Liver (tissue), 3 donors: ENCODE measurements at regions not wholly inside any gene's neighbourhood (a gene's known extent, or its start where the extent isn't known, plus 50 kb on each side); places are given as distances from the start of the nearest gene placed in this dataset.

Source experiments
- EGR1 ChIP-seq, 2 donors: IDR thresholded peaks; 2 replicates each; pipeline ENCODE4 v1.6.1; 2016 to 2018; ENCODE audit warnings: antibody characterized with exemption in 2 of 2, low read depth in 2 of 2
- GABPA ChIP-seq, 2 donors: IDR thresholded peaks in 1 of 2; conservative IDR thresholded peaks in 1 of 2; 2 replicates each; pipeline ENCODE4 v1.6.1; 2016; ENCODE audit warnings: antibody characterized with exemption in 2 of 2, mild to moderate bottlenecking in 1 of 2, moderate library complexity in 1 of 2
- HNF4G ChIP-seq: IDR thresholded peaks from 2 replicates; pipeline ENCODE4 v1.6.1; 2016; ENCODE audit warnings: antibody characterized with exemption
- JUND ChIP-seq, 2 donors: IDR thresholded peaks; 2 replicates each; pipeline ENCODE4 v1.6.1; 2016; ENCODE audit warnings: antibody characterized with exemption in 2 of 2
- NR2F2 ChIP-seq: IDR thresholded peaks from 2 replicates; pipeline ENCODE4 v1.6.1; 2016; ENCODE audit warnings: antibody characterized with exemption
- RAD21 ChIP-seq, 2 donors: IDR thresholded peaks; 2 replicates each; pipeline ENCODE4 v1.6.1; 2016; ENCODE audit warnings: antibody characterized with exemption in 2 of 2, mild to moderate bottlenecking in 2 of 2
- RXRA ChIP-seq, 2 donors: IDR thresholded peaks; 2 replicates each; pipeline ENCODE4 v1.6.1; 2017 to 2018; ENCODE audit warnings: antibody characterized with exemption in 2 of 2, mild to moderate bottlenecking in 1 of 2
- TF ChIP-seq, protein P1 (sequence below): IDR thresholded peaks from 2 replicates; pipeline ENCODE4 v1.6.1; 2016; ENCODE audit warnings: antibody characterized with exemption
- TF ChIP-seq, protein P2 (sequence below): IDR thresholded peaks from 2 replicates; pipeline ENCODE4 v1.6.1; 2016; ENCODE audit warnings: antibody characterized with exemption
- TF ChIP-seq, protein P3 (sequence below): IDR thresholded peaks from 2 replicates; pipeline ENCODE4 v1.6.1; 2016; ENCODE audit warnings: antibody characterized with exemption
- TF ChIP-seq, protein P4 (sequence below): fragments of 150-350 bp; IDR thresholded peaks from 2 replicates; pipeline ENCODE4 v1.5.1; 2017; ENCODE audit warnings: improper control_type of control experiment, low read depth, low read length; ENCODE audit not compliant: missing input control
- TF ChIP-seq, protein P5 (sequence below): IDR thresholded peaks from 2 replicates; pipeline ENCODE4 v1.6.1; 2016; ENCODE audit warnings: antibody characterized with exemption, mild to moderate bottlenecking
- donor health status: healthy.
- donor health status: healthy.

DNA sequence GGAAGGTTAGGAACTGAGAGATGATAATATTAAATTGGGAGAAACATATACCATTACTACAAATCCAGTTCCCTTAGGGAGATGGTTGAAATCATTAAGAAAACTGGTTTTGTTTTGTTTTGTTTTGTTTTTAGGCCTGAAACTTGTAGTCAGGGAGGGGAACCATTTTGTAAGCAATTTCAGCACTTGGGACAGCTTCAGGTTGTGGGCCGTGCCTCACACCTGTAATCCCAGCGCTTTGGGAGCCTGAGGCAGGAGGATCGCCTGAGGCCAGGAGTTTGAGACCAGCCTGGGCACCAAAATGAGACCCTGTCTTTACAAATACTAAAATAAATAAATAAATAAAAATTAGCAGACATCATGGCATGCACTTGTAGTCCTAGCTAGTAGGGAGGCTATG, 694.3 kb upstream of the NR5A2 start:
- TF ChIP-seq, protein P1, sequence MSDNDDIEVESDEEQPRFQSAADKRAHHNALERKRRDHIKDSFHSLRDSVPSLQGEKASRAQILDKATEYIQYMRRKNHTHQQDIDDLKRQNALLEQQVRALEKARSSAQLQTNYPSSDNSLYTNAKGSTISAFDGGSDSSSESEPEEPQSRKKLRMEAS, result no peak
- TF ChIP-seq, protein P2, sequence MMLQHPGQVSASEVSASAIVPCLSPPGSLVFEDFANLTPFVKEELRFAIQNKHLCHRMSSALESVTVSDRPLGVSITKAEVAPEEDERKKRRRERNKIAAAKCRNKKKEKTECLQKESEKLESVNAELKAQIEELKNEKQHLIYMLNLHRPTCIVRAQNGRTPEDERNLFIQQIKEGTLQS, result no peak
- TF ChIP-seq, protein P3, sequence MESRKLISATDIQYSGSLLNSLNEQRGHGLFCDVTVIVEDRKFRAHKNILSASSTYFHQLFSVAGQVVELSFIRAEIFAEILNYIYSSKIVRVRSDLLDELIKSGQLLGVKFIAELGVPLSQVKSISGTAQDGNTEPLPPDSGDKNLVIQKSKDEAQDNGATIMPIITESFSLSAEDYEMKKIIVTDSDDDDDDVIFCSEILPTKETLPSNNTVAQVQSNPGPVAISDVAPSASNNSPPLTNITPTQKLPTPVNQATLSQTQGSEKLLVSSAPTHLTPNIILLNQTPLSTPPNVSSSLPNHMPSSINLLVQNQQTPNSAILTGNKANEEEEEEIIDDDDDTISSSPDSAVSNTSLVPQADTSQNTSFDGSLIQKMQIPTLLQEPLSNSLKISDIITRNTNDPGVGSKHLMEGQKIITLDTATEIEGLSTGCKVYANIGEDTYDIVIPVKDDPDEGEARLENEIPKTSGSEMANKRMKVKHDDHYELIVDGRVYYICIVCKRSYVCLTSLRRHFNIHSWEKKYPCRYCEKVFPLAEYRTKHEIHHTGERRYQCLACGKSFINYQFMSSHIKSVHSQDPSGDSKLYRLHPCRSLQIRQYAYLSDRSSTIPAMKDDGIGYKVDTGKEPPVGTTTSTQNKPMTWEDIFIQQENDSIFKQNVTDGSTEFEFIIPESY, result no peak
- TF ChIP-seq, protein P4, sequence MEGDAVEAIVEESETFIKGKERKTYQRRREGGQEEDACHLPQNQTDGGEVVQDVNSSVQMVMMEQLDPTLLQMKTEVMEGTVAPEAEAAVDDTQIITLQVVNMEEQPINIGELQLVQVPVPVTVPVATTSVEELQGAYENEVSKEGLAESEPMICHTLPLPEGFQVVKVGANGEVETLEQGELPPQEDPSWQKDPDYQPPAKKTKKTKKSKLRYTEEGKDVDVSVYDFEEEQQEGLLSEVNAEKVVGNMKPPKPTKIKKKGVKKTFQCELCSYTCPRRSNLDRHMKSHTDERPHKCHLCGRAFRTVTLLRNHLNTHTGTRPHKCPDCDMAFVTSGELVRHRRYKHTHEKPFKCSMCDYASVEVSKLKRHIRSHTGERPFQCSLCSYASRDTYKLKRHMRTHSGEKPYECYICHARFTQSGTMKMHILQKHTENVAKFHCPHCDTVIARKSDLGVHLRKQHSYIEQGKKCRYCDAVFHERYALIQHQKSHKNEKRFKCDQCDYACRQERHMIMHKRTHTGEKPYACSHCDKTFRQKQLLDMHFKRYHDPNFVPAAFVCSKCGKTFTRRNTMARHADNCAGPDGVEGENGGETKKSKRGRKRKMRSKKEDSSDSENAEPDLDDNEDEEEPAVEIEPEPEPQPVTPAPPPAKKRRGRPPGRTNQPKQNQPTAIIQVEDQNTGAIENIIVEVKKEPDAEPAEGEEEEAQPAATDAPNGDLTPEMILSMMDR, result no peak
- TF ChIP-seq RXRA (IDR thresholded peaks at IDR 0.05) (no peak), HNF4G (no peak), GABPA (IDR thresholded peaks at IDR 0.05 in 1 of 2, conservative IDR thresholded peaks at IDR 0.05 in 1 of 2) (no peak), RAD21 (IDR thresholded peaks at IDR 0.05) (no peak), EGR1 (IDR thresholded peaks at IDR 0.05; ENCODE audit: low read depth in 2 of 2) (no peak), JUND (IDR thresholded peaks at IDR 0.05) (no peak), NR2F2 (no peak)
- TF ChIP-seq, protein P5, sequence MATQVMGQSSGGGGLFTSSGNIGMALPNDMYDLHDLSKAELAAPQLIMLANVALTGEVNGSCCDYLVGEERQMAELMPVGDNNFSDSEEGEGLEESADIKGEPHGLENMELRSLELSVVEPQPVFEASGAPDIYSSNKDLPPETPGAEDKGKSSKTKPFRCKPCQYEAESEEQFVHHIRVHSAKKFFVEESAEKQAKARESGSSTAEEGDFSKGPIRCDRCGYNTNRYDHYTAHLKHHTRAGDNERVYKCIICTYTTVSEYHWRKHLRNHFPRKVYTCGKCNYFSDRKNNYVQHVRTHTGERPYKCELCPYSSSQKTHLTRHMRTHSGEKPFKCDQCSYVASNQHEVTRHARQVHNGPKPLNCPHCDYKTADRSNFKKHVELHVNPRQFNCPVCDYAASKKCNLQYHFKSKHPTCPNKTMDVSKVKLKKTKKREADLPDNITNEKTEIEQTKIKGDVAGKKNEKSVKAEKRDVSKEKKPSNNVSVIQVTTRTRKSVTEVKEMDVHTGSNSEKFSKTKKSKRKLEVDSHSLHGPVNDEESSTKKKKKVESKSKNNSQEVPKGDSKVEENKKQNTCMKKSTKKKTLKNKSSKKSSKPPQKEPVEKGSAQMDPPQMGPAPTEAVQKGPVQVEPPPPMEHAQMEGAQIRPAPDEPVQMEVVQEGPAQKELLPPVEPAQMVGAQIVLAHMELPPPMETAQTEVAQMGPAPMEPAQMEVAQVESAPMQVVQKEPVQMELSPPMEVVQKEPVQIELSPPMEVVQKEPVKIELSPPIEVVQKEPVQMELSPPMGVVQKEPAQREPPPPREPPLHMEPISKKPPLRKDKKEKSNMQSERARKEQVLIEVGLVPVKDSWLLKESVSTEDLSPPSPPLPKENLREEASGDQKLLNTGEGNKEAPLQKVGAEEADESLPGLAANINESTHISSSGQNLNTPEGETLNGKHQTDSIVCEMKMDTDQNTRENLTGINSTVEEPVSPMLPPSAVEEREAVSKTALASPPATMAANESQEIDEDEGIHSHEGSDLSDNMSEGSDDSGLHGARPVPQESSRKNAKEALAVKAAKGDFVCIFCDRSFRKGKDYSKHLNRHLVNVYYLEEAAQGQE, result no peak
